ENCODE measurements at regions not wholly inside any gene's neighbourhood (a gene's known extent, or its start where the extent isn't known, plus 50 kb on each side); places are given as distances from the start of the nearest gene placed in this dataset.
"Not testable (repeated sequence)": the region's sequence is repeated elsewhere in the genome, so short reads cannot be mapped to it uniquely, and the experiment has no call there.

GRCh38 chrX:97987979-97988378 is 1104.3 kb downstream of the RPA4 start:
- intact Hi-C loops (cut with DNase I) = no loop called here
- DNase-seq = no peak

DNA sequence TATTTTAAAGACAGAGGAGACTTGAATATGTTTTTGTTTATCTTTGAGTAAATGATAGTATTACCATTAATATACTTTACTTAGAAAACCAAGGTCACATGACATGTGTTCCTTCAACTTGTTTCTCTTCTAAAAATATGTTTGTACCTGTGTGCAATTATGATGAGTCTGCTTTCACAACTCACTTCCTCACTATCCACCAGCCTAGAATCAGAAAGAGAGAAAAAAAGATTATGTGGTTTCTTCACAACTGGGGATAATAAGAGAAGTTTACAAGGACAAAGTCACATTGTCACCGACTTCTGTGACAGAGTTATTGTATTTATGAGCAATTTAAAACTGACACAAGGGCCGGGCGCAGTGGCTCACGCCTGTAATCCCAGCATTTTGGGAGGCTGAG is 1112.1 kb downstream of the RPA4 start:
- no peak for DNase-seq
- intact Hi-C loops (cut with DNase I) = no loop called here

GRCh38 chrX:98028691-98029090 is 1145.0 kb downstream of the RPA4 start:
- intact Hi-C loops (cut with DNase I) = no loop called here
- no peak for DNase-seq

- no peak for DNase-seq
- intact Hi-C loops (cut with DNase I) = no loop called here
Measured at GRCh38 chrX:98029861-98030260, 1146.2 kb downstream of the RPA4 start.

GRCh38 chrX:98057176-98057575 is 1173.5 kb downstream of the RPA4 start:
- no peak for DNase-seq
- intact Hi-C loops (cut with DNase I) = no loop called here

DNA sequence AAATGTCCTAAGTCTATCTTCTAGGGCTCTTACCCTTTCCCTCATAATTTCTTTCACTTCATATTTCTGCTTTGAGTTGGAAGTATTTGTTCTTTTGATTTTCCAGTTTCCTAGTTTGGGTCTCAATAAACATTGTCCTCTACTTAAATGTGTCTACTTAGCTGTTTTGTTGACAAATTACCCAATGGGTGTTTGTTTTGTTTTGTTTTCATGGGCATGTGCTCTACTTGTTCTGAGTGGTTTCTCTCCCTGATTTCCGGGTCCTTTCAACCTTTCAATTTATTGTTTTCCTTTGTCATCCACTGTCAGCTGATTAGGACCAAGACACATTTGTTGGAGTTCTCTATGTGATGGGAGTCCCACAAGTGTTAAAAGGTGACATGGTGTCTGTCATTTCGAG is 1181.4 kb downstream of the RPA4 start:
- intact Hi-C loops (cut with DNase I) = no loop called here
- DNase-seq = no peak

GRCh38 chrX:98067611-98068010 is 1183.9 kb downstream of the RPA4 start:
- DNase-seq = no peak
- intact Hi-C loops (cut with DNase I) = no loop called here

DNA sequence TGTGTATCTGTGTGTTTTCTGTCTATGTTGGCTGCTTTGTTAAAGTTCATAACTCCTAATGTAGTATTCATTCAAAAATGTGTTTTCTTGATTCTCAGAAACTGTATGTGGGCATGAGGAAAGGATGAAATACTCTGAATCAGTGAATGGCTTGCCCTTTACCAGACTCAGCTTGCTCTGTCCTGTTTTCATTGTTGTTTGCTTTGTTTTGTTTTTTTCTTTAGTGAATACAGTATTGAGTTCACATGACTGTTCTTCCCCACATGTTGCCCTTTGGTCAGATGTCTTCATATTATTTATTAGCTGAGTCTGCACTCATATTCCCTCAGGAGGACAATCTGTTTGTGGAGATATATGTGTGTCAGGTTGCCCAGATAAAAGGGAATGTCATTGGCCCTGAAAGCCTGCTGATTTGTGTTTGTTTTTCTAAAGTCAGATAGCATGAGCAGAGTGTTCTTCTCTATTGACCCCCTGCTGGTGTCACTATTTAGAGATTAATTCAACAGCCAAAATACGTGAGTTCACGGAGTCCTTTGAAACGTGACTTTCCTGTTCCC is 1184.4 kb downstream of the RPA4 start:
- intact Hi-C loops (cut with DNase I) = no loop called here
- no peak for DNase-seq

- DNase-seq = no peak
- intact Hi-C loops (cut with DNase I) = no loop called here
Measured at GRCh38 chrX:98071331-98071730, 1187.6 kb downstream of the RPA4 start.

GRCh38 chrX:98077440-98077839 is 1193.7 kb downstream of the RPA4 start:
- intact Hi-C loops (cut with DNase I) = no loop called here
- DNase-seq = no peak

- intact Hi-C loops (cut with DNase I) = no loop called here
- DNase-seq = no peak
Measured at GRCh38 chrX:98111684-98112083, 1228.0 kb downstream of the RPA4 start.

- no peak for DNase-seq
- intact Hi-C loops (cut with DNase I) = no loop called here
Measured at GRCh38 chrX:98114021-98114420, 1230.3 kb downstream of the RPA4 start.

DNA sequence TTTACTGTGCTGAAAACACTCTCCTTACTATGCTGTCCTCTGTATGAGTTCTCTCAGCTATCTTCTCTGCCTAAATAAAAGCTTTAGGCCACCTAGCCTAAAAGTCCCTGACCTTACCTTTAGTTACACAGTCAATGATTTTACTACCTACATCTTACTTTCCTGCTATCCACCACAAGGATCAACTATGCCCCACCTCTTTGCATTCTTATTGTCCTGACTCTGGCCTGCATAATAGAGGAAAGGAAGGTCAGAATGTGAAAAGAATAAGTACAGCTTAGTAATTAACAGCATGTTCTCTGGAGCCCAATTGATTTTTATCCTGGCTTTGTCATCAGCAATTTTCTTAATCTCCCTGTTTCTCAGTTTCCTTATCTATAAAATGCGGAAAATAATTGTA is 1257.8 kb downstream of the RPA4 start:
- intact Hi-C loops (cut with DNase I) = no loop called here
- DNase-seq = no peak

- no peak for DNase-seq
- intact Hi-C loops (cut with DNase I) = no loop called here
Measured at GRCh38 chrX:98191003-98191402, 1307.3 kb downstream of the RPA4 start.

DNA sequence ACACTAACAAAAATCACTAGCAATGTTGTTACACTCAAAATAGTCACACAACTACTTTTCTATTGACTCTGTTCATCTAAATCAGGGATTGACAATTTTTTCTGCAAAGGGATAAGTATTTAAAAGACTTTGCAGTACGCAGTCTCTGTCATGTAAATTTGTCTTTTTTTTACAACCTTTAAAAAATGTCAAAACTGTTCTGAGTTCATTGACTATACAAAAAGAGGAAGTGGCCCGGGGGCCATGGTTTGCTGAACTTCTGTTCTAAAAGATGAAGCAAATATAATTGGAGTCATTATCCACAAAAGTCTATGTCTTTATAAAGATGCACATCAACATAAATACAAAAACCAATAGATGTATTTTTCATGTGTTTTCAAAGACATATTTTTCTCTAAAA is 1310.3 kb downstream of the RPA4 start:
- no peak for DNase-seq
- intact Hi-C loops (cut with DNase I) = no loop called here

- DNase-seq = no peak
- intact Hi-C loops (cut with DNase I) = no loop called here
Measured at GRCh38 chrX:98203800-98204199, 1320.1 kb downstream of the RPA4 start.

DNA sequence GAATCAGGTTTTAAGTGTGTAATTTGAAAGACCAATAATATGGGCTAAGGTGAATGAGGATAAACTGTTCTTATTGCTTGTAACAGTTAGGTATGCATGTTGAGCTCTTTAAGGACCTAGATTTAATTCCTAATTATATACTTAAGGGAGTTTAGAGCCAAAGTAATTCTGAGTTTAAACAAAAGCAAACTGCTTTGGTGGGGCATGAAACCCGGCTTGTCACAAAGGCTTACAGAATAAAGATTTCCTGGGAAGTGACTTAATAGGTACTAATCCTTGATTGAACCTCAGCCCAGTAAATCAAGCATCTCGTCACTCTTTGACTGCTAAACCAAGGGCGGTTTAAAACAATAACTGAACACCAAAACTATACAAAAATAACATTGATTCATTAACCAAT is 1324.2 kb downstream of the RPA4 start:
- DNase-seq = no peak
- intact Hi-C loops (cut with DNase I) = no loop called here

DNA sequence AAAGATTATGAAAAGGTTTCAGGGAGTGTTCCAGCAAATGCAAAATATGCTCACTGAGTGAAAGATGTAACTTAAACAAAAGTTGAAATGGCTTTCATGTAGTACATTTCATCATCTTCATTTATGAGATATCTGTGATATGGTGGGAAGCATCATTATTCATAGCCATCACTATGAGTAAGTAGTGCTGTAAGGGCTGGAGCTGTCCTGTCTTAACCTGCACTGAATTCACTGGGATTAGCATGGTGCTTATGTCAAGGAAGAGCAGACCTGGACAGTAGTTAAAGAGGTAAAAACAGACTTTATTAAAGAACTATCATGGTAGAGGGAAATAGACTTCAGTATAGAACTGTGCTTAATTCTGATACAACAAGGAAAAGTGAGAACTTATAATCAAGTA is 1347.3 kb downstream of the RPA4 start:
- intact Hi-C loops (cut with DNase I) = no loop called here
- no peak for DNase-seq

DNA sequence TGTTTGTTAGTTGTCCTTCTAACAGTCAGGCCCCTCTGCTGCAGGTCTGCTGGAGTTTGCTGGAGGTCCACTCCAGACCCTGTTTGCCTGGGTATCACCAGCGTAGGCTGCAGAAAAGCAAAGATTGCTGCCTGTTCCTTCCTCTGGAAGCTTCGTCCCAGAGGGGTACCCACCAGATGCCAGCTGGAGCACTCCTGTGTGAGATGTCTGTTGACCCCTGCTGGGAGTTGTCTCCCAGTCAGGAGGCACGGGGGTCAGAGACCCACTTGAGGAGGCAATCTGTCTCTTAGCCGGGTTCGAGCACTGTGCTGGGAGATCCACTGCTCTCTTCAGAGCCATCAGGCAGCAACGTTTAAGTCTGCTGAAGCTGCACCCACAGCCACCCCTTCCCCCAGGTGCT is 1356.4 kb downstream of the RPA4 start:
- intact Hi-C loops (cut with DNase I) = not testable (repeated sequence)
- peak in 1 of 10 donors; percentile 63 for DNase-seq

DNA sequence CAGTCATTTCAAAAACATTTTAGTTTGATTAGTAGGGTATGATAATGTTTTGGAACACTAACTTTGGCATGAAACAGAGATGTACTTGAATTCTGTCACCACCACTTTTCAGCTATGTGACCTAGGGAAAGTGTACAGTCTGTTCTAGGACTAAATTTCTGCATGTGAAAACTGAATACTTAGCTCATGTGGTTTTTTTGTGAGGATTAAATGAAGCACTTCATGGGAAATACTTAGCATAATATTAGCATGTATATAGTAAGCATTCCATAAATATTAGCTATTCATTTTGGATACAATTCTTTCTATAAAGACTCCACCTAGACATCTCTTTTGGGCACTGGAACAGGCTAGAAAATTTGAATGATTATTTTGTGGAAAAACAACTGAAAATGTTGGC is 1379.4 kb downstream of the RPA4 start:
- no peak for DNase-seq
- intact Hi-C loops (cut with DNase I) = no loop called here

GRCh38 chrX:98289726-98290125 is 1406.0 kb downstream of the RPA4 start:
- intact Hi-C loops (cut with DNase I) = no loop called here
- no peak for DNase-seq

GRCh38 chrX:98294310-98294709 is 1410.6 kb downstream of the RPA4 start:
- intact Hi-C loops (cut with DNase I) = no loop called here
- DNase-seq = no peak

DNA sequence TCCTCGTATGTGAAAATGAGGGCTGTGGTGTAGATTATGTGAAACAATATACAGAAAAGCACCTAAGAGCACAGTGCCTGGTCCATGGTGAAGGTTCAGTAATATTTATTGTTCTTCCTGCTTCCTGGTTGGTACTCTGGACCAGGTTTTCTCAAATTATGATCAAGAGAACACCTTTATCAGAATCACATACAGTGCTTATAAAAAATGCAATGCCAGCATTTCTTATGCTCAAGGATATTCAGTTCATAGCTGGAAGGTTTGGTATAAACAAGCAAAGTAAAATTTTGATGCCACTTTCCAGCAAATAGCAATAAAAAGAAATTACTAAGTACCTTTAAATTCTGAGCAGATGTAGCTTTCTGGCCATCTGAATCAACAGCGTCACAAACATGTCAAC is 1412.4 kb downstream of the RPA4 start:
- no peak for DNase-seq
- intact Hi-C loops (cut with DNase I) = no loop called here
